Prostate gland (tissue), 2 donors: ENCODE measurements at regions not wholly inside any gene's neighbourhood (a gene's known extent, or its start where the extent isn't known, plus 50 kb on each side); places are given as distances from the start of the nearest gene placed in this dataset.

ENCODE experiments used
- DNase-seq: peaks from one replicate; pipeline ENCODE4 v3.0.0-alpha.2; 2019; ENCODE audit warnings: low spot score
- H3K27ac ChIP-seq, 2 donors: fragments of 200-600 bp; sonication (generic); 2 replicates each; pipeline ENCODE4 v1.5.1; 2017 to 2019
- H3K27me3 ChIP-seq: fragments of 200-600 bp; sonication (generic); replicated peaks from 2 replicates; pipeline ENCODE4 v1.5.1; 2019; ENCODE audit not compliant: insufficient read depth
- H3K36me3 ChIP-seq, 2 donors: fragments of 200-600 bp; sonication (generic); 1 replicate in 1 of 2; 2 replicates in 1 of 2; pipeline versions ENCODE4 v1.5.1 to v1.8.1; 2017 to 2019
- H3K4me1 ChIP-seq: fragments of 200-600 bp; sonication (generic); replicated peaks from 2 replicates; pipeline ENCODE4 v1.5.1; 2019
- H3K4me3 ChIP-seq, 2 donors: fragments of 200-600 bp; sonication (generic); 2 replicates each; pipeline ENCODE4 v1.5.1; 2017 to 2019
- H3K9me3 ChIP-seq: fragments of 200-600 bp; sonication (generic); 2 replicates; pipeline ENCODE4 v1.5.1; 2017
- CTCF ChIP-seq, 4 experiments: fragments of 200-600 bp in 2 of 4; fragments of 450-650 bp in 2 of 4; sonication (generic) in 2 of 4; IDR thresholded peaks; 1 replicate in 3 of 4; 2 replicates in 1 of 4; pipeline ENCODE4 v1.5.1; 2016 to 2019; ENCODE audit warnings: antibody characterized with exemption in 4 of 4, mild to moderate bottlenecking in 2 of 4, moderate library complexity in 2 of 4
- POLR2A ChIP-seq: fragments of 450-650 bp; IDR thresholded peaks from one replicate; pipeline ENCODE4 v1.6.1; 2016; ENCODE audit warnings: antibody characterized with exemption, mild to moderate bottlenecking
- POLR2AphosphoS5 ChIP-seq: sonication (generic); formaldehyde crosslinking; IDR thresholded peaks from one replicate; pipeline ENCODE4 v1.6.1; 2017; ENCODE audit warnings: antibody characterized with exemption
- WGBS: methylation state at CpG from one replicate; pipeline ENCODE4 v1.1.5; 2018; 5-methylcytosine and 5-hydroxymethylcytosine counted together
- intact Hi-C: fragments of 100-400 bp; cut with DNase I; formaldehyde crosslinking; loops from one replicate; pipeline ENCODE4 v1.14.2; 2022

- H3K4me3 ChIP-seq: no peak overlapping the region
- H3K27me3 ChIP-seq: no peaks in the 10 kb centered on the region
- H3K4me1 ChIP-seq: no peaks in the 10 kb centered on the region
- WGBS: 70% methylated on average over 2 of the region's 2 CpGs
- no peaks in the 10 kb centered on the region for H3K36me3 ChIP-seq
- no peak overlapping the region for H3K27ac ChIP-seq
- TF ChIP-seq POLR2AphosphoS5 (no peak), POLR2A (no peak), CTCF (IDR thresholded peaks at IDR 0.05) (no peak)
- no peaks in the 10 kb centered on the region for H3K9me3 ChIP-seq
- intact Hi-C loops: no loop called here
- DNase-seq: no peak
Measured at GRCh38 chr17:15134363-15134762, 130.8 kb downstream of the PMP22 start.

GRCh38 chr17:15133826-15134225, 131.3 kb downstream of the PMP22 start:
- no peak for DNase-seq
- no peaks in the 10 kb centered on the region for H3K27me3 ChIP-seq
- H3K4me3 ChIP-seq: no peak overlapping the region
- TF ChIP-seq CTCF (IDR thresholded peaks at IDR 0.05): no peak
- no peak for TF ChIP-seq POLR2AphosphoS5
- no peak for TF ChIP-seq POLR2A
- intact Hi-C loops: no loop called here
- no peaks in the 10 kb centered on the region for H3K9me3 ChIP-seq
- H3K27ac ChIP-seq: no peak overlapping the region
- no peaks in the 10 kb centered on the region for H3K4me1 ChIP-seq
- 95% methylated on average over 4 of the region's 4 CpGs for WGBS
- H3K36me3 ChIP-seq: no peaks in the 10 kb centered on the region

GRCh38 chr17:15133143-15133542, 132.0 kb downstream of the PMP22 start:
- no peak for DNase-seq

GRCh38 chr17:15130426-15130825, 134.7 kb downstream of the PMP22 start:
- no peak overlapping the region for H3K4me3 ChIP-seq
- intact Hi-C loops: no loop called here

More at GRCh38 chr17:15133143-15133542, 132.0 kb downstream of the PMP22 start:
- intact Hi-C loops: no loop called here
- WGBS: 98% methylated on average over 6 of the region's 6 CpGs
- Histone ChIP-seq H3K4me1 (no peaks in the 10 kb centered on the region), H3K27me3 (no peaks in the 10 kb centered on the region), H3K27ac (no peak overlapping the region), H3K36me3 (no peaks in the 10 kb centered on the region), H3K9me3 (no peaks in the 10 kb centered on the region), H3K4me3 (no peak overlapping the region)
- TF ChIP-seq CTCF (IDR thresholded peaks at IDR 0.05): no peak
- no peak for TF ChIP-seq POLR2A
- no peak for TF ChIP-seq POLR2AphosphoS5

More at GRCh38 chr17:15130426-15130825, 134.7 kb downstream of the PMP22 start:
- Histone ChIP-seq H3K36me3 (no peaks in the 10 kb centered on the region), H3K4me1 (no peaks in the 10 kb centered on the region), H3K9me3 (no peaks in the 10 kb centered on the region), H3K27me3 (no peaks in the 10 kb centered on the region), H3K27ac (no peak overlapping the region)
- TF ChIP-seq POLR2AphosphoS5: no peak
- no peak for TF ChIP-seq POLR2A
- no peak for TF ChIP-seq CTCF (IDR thresholded peaks at IDR 0.05)
- no peak for DNase-seq
- 15% methylated on average over 2 of the region's 2 CpGs for WGBS
